ENCODE measurements at regions not wholly inside any gene's neighbourhood (a gene's known extent, or its start where the extent isn't known, plus 50 kb on each side); places are given as distances from the start of the nearest gene placed in this dataset.
A peak's percentile ranks its signal among the peaks of the same experiment; 100 is the strongest.
"Not testable (repeated sequence)": the region's sequence is repeated elsewhere in the genome, so short reads cannot be mapped to it uniquely, and the experiment has no call there.

DNA sequence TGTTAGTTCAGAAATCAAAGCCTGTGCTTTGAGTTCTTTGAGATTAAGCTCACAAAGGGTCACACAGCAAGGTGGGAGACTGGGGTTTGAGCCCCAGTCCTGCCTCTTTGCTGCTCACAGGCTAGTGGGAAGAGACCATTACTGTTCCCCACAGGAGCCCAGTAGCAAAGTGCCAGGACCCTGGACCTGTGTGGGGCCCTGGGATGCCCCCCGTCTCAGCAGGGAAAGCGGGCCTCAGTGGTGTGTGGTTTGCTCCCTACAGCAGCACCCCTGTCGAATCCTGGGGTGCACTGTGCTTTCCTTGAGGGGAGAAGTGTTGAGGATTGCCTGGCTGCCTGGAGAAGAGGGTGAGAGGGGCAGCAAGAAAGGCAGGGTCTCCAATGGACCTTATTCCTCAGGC, 239.4 kb downstream of the ANKRD30B start:
- not testable (repeated sequence) for H3K9me3 Mint-ChIP-seq (ENCODE audit: unreplicated experiment); H3K36me3 Mint-ChIP-seq (ENCODE audit: low read depth, unreplicated experiment); H3K4me3 Mint-ChIP-seq (ENCODE audit: unreplicated experiment); H3K27me3 Mint-ChIP-seq (ENCODE audit: unreplicated experiment); DNase-seq (ENCODE audit: low spot score); H3K27ac Mint-ChIP-seq (ENCODE audit: unreplicated experiment); H3K4me1 Mint-ChIP-seq (ENCODE audit: unreplicated experiment)

DNA sequence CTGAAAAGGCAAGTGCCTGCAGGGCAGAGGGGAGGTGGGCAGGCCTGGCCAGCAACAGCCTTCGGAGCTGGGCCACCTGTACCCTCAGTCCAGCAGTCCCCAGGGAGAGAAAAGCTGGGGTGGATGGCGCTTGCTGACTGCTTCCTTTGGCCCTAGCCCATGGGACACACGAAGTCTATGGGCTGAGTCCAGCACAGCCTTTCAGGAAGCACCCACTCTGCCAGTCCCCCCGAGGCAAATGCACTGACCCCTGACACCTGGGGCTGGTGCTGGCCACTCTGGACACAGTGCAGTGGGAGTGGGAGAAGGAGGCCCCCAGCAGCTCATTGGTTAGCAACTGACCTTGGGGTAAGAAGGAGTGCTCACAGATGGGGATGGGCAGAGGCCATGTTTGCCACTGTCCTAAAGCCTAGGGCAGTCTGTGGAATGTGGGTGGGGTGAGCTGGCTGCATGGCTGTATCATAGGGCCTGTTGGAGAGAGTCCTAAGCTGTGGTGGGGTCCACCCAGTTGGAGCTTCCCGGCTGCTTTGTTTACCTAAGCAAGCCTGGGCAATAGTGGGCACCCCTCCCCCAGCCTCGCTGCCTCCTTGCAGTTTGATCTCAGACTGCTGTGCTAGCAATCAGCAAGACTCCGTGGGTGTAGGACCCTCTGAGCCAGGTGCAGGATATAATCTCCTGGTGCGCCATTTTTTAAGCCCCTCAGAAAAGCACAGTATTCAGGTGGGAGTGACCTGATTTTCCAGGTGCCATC, 240.2 kb downstream of the ANKRD30B start:
- not testable (repeated sequence) for H3K4me3 Mint-ChIP-seq (ENCODE audit: unreplicated experiment); DNase-seq (ENCODE audit: low spot score)

GRCh38 chr18:14989569-14989968, 241.6 kb downstream of the ANKRD30B start:
- H3K36me3 Mint-ChIP-seq (ENCODE audit: low read depth, unreplicated experiment); H3K27ac Mint-ChIP-seq (ENCODE audit: unreplicated experiment); H3K27me3 Mint-ChIP-seq (ENCODE audit: unreplicated experiment); DNase-seq (ENCODE audit: low spot score); H3K9me3 Mint-ChIP-seq (ENCODE audit: unreplicated experiment); H3K4me1 Mint-ChIP-seq (ENCODE audit: unreplicated experiment); H3K4me3 Mint-ChIP-seq (ENCODE audit: unreplicated experiment): not testable (repeated sequence)

More for the DNA sequence above, 240.2 kb downstream of the ANKRD30B start:
- not testable (repeated sequence) for H3K36me3 Mint-ChIP-seq (ENCODE audit: low read depth, unreplicated experiment); H3K4me1 Mint-ChIP-seq (ENCODE audit: unreplicated experiment); H3K9me3 Mint-ChIP-seq (ENCODE audit: unreplicated experiment); H3K27me3 Mint-ChIP-seq (ENCODE audit: unreplicated experiment); H3K27ac Mint-ChIP-seq (ENCODE audit: unreplicated experiment)

- DNase-seq (ENCODE audit: low spot score) = peak; percentile 53
- not testable (repeated sequence) for H3K4me1 Mint-ChIP-seq (ENCODE audit: unreplicated experiment); H3K36me3 Mint-ChIP-seq (ENCODE audit: low read depth, unreplicated experiment); H3K27me3 Mint-ChIP-seq (ENCODE audit: unreplicated experiment); H3K9me3 Mint-ChIP-seq (ENCODE audit: unreplicated experiment); H3K4me3 Mint-ChIP-seq (ENCODE audit: unreplicated experiment); H3K27ac Mint-ChIP-seq (ENCODE audit: unreplicated experiment)
These were observed 244.0 kb downstream of the ANKRD30B start for GRCh38 chr18:14991934-14992445.

GRCh38 chr18:14992758-14993157, 244.8 kb downstream of the ANKRD30B start:
- not testable (repeated sequence) for H3K27ac Mint-ChIP-seq (ENCODE audit: unreplicated experiment); H3K36me3 Mint-ChIP-seq (ENCODE audit: low read depth, unreplicated experiment); H3K27me3 Mint-ChIP-seq (ENCODE audit: unreplicated experiment); H3K4me3 Mint-ChIP-seq (ENCODE audit: unreplicated experiment); DNase-seq (ENCODE audit: low spot score); H3K4me1 Mint-ChIP-seq (ENCODE audit: unreplicated experiment); H3K9me3 Mint-ChIP-seq (ENCODE audit: unreplicated experiment)

GRCh38 chr18:14995023-14995422, 247.1 kb downstream of the ANKRD30B start:
- H3K9me3 Mint-ChIP-seq (ENCODE audit: unreplicated experiment); H3K36me3 Mint-ChIP-seq (ENCODE audit: low read depth, unreplicated experiment); DNase-seq (ENCODE audit: low spot score); H3K27me3 Mint-ChIP-seq (ENCODE audit: unreplicated experiment); H3K4me1 Mint-ChIP-seq (ENCODE audit: unreplicated experiment); H3K4me3 Mint-ChIP-seq (ENCODE audit: unreplicated experiment); H3K27ac Mint-ChIP-seq (ENCODE audit: unreplicated experiment): not testable (repeated sequence)

DNA sequence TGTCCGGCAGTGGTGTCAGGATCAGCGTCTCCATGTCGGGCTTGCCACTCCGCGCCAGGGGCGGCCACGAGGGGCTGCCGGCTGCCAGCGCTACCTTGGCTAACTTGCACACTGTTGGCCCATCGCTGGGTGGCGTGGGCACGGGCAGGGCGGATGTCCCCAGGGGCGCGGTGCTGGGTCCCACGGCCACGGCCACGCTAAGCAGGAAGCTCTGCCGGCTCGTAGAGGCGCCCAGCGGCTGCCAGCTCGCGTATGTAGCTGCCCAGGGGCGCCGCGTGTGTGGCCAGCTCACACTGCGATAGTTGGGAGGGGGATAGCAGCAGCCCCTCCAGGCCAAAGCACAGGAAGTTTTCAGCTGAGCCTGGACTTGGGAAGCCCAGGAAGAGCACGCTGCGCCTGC, 249.4 kb downstream of the ANKRD30B start:
- Mint-ChIP-seq H3K4me1 (ENCODE audit: unreplicated experiment) (no peaks in the 10 kb centered on the region), H3K9me3 (ENCODE audit: unreplicated experiment) (no peaks in the 10 kb centered on the region)
- no peak for DNase-seq (ENCODE audit: low spot score)

GRCh38 chr18:14997899-14998298, 249.9 kb downstream of the ANKRD30B start:
- DNase-seq (ENCODE audit: low spot score); H3K9me3 Mint-ChIP-seq (ENCODE audit: unreplicated experiment); H3K27me3 Mint-ChIP-seq (ENCODE audit: unreplicated experiment); H3K4me1 Mint-ChIP-seq (ENCODE audit: unreplicated experiment); H3K27ac Mint-ChIP-seq (ENCODE audit: unreplicated experiment); H3K4me3 Mint-ChIP-seq (ENCODE audit: unreplicated experiment); H3K36me3 Mint-ChIP-seq (ENCODE audit: low read depth, unreplicated experiment): not testable (repeated sequence)

More for the DNA sequence above, 249.4 kb downstream of the ANKRD30B start:
- TF ChIP-seq, protein P1, sequence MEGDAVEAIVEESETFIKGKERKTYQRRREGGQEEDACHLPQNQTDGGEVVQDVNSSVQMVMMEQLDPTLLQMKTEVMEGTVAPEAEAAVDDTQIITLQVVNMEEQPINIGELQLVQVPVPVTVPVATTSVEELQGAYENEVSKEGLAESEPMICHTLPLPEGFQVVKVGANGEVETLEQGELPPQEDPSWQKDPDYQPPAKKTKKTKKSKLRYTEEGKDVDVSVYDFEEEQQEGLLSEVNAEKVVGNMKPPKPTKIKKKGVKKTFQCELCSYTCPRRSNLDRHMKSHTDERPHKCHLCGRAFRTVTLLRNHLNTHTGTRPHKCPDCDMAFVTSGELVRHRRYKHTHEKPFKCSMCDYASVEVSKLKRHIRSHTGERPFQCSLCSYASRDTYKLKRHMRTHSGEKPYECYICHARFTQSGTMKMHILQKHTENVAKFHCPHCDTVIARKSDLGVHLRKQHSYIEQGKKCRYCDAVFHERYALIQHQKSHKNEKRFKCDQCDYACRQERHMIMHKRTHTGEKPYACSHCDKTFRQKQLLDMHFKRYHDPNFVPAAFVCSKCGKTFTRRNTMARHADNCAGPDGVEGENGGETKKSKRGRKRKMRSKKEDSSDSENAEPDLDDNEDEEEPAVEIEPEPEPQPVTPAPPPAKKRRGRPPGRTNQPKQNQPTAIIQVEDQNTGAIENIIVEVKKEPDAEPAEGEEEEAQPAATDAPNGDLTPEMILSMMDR (IDR thresholded peaks at IDR 0.05; ENCODE audit: unreplicated experiment) = no peak
- no peak overlapping the region for H3K27ac Mint-ChIP-seq (ENCODE audit: unreplicated experiment)
- H3K27me3 Mint-ChIP-seq (ENCODE audit: unreplicated experiment) = peaks cover 3% of the 10 kb centered on the region
- H3K4me3 Mint-ChIP-seq (ENCODE audit: unreplicated experiment) = no peak overlapping the region
- no peaks in the 10 kb centered on the region for H3K36me3 Mint-ChIP-seq (ENCODE audit: low read depth, unreplicated experiment)

GRCh38 chr18:14998360-14999042, 250.5 kb downstream of the ANKRD30B start:
- DNase-seq (ENCODE audit: low spot score); H3K4me1 Mint-ChIP-seq (ENCODE audit: unreplicated experiment); H3K27me3 Mint-ChIP-seq (ENCODE audit: unreplicated experiment); H3K27ac Mint-ChIP-seq (ENCODE audit: unreplicated experiment); H3K36me3 Mint-ChIP-seq (ENCODE audit: low read depth, unreplicated experiment); H3K4me3 Mint-ChIP-seq (ENCODE audit: unreplicated experiment); H3K9me3 Mint-ChIP-seq (ENCODE audit: unreplicated experiment): not testable (repeated sequence)

Data from endothelial cell (in vitro differentiated cells).